DOHH2 (cell line): ENCODE measurements at regions not wholly inside any gene's neighbourhood (a gene's known extent, or its start where the extent isn't known, plus 50 kb on each side); places are given as distances from the start of the nearest gene placed in this dataset.

Source experiments
- EZH2phosphoT487 ChIP-seq: fragments of 200-600 bp; sonication (generic); IDR thresholded peaks from 2 replicates; pipeline ENCODE4 v1.6.1; 2017; ENCODE audit warnings: borderline replicate concordance, mild to moderate bottlenecking, antibody characterized with exemption, low read length, moderate library complexity, mixed read lengths
- TF ChIP-seq, protein P1 (sequence below): fragments of 200-600 bp; sonication (generic); IDR thresholded peaks from one replicate; pipeline ENCODE4 v1.5.1; 2014; ENCODE audit warnings: antibody characterized with exemption, mild to moderate bottlenecking, low read depth, low read length; ENCODE audit not compliant: poor library complexity, severe bottlenecking

DNA sequence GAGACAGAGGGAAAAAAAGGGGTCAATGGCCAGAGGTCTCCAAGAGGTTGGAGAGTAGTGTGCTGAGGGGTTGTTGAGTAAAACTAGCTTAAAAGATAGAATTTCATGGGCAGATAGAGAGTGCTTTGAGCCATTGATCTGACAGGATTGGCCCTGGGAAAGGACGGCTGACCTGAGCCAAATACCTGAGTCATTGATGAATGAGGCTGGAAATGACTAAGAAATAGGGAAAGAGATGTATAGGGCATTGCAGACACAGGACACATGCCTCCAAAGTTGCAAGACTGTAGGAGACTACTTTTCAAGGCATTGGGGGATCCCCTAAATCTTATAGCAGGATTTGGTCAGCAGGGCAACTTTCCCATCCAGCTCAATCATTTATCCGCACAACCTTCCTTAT lies 168.7 kb downstream of the ABCC12 start:
- TF ChIP-seq EZH2phosphoT487: no peak
- TF ChIP-seq, protein P1, sequence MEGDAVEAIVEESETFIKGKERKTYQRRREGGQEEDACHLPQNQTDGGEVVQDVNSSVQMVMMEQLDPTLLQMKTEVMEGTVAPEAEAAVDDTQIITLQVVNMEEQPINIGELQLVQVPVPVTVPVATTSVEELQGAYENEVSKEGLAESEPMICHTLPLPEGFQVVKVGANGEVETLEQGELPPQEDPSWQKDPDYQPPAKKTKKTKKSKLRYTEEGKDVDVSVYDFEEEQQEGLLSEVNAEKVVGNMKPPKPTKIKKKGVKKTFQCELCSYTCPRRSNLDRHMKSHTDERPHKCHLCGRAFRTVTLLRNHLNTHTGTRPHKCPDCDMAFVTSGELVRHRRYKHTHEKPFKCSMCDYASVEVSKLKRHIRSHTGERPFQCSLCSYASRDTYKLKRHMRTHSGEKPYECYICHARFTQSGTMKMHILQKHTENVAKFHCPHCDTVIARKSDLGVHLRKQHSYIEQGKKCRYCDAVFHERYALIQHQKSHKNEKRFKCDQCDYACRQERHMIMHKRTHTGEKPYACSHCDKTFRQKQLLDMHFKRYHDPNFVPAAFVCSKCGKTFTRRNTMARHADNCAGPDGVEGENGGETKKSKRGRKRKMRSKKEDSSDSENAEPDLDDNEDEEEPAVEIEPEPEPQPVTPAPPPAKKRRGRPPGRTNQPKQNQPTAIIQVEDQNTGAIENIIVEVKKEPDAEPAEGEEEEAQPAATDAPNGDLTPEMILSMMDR: no peak
